ENCODE measurements at regions not wholly inside any gene's neighbourhood (a gene's known extent, or its start where the extent isn't known, plus 50 kb on each side); places are given as distances from the start of the nearest gene placed in this dataset.

- TF ChIP-seq, protein P1, sequence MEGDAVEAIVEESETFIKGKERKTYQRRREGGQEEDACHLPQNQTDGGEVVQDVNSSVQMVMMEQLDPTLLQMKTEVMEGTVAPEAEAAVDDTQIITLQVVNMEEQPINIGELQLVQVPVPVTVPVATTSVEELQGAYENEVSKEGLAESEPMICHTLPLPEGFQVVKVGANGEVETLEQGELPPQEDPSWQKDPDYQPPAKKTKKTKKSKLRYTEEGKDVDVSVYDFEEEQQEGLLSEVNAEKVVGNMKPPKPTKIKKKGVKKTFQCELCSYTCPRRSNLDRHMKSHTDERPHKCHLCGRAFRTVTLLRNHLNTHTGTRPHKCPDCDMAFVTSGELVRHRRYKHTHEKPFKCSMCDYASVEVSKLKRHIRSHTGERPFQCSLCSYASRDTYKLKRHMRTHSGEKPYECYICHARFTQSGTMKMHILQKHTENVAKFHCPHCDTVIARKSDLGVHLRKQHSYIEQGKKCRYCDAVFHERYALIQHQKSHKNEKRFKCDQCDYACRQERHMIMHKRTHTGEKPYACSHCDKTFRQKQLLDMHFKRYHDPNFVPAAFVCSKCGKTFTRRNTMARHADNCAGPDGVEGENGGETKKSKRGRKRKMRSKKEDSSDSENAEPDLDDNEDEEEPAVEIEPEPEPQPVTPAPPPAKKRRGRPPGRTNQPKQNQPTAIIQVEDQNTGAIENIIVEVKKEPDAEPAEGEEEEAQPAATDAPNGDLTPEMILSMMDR (IDR thresholded peaks at IDR 0.05; ENCODE audit: poor library complexity), result no peak
- TF ChIP-seq EZH2 (IDR thresholded peaks at IDR 0.05; ENCODE audit: borderline replicate concordance) (no peak), EZH2phosphoT487 (IDR thresholded peaks at IDR 0.05; ENCODE audit: low read depth, severe bottlenecking, unreplicated experiment) (no peak)
Measured at GRCh38 chr4:128636906-128637305, 172.6 kb upstream of the JADE1 start.

Data from hepatocyte (in vitro differentiated cells).